Testis (tissue), 2 donors: ENCODE measurements at regions not wholly inside any gene's neighbourhood (a gene's known extent, or its start where the extent isn't known, plus 50 kb on each side); places are given as distances from the start of the nearest gene placed in this dataset.
"Not testable (repeated sequence)": the region's sequence is repeated elsewhere in the genome, so short reads cannot be mapped to it uniquely, and the experiment has no call there.

ENCODE experiments used
- DNase-seq: peaks from one replicate; pipeline ENCODE4 v3.0.0-alpha.2; 2019
- H3K27ac ChIP-seq, 2 donors: fragments of 200-600 bp; sonication (generic); one replicate each; pipeline ENCODE4 v1.5.1; 2019
- H3K27me3 ChIP-seq: fragments of 200-600 bp; sonication (generic); one replicate; pipeline ENCODE4 v1.5.1; 2019
- H3K36me3 ChIP-seq: fragments of 200-600 bp; sonication (generic); one replicate; pipeline ENCODE4 v1.5.1; 2017; ENCODE audit warnings: low read depth; ENCODE audit errors: missing control alignments
- H3K4me1 ChIP-seq: fragments of 200-600 bp; sonication (generic); one replicate; pipeline ENCODE4 v1.5.1; 2019
- H3K4me3 ChIP-seq, 2 donors: fragments of 200-600 bp; sonication (generic); one replicate each; pipeline ENCODE4 v1.5.1; 2017 to 2019
- H3K9me3 ChIP-seq: fragments of 200-600 bp; sonication (generic); one replicate; pipeline ENCODE4 v1.5.1; 2017
- CTCF ChIP-seq, 3 experiments: fragments of 450-650 bp in 2 of 3; fragments of 200-600 bp in 1 of 3; sonication (generic) in 1 of 3; IDR thresholded peaks; one replicate each; pipeline ENCODE4 v1.5.1; 2016 to 2019; ENCODE audit warnings: antibody characterized with exemption in 3 of 3, mild to moderate bottlenecking in 2 of 3, moderate library complexity in 1 of 3
- POLR2A ChIP-seq: fragments of 450-650 bp; IDR thresholded peaks from one replicate; pipeline ENCODE4 v1.6.1; 2017; ENCODE audit warnings: antibody characterized with exemption, mild to moderate bottlenecking, moderate library complexity
- WGBS, 2 donors: methylation state at CpG; one replicate each; pipeline ENCODE4 v1.1.5; 2018; 5-methylcytosine and 5-hydroxymethylcytosine counted together
- intact Hi-C: fragments of 100-400 bp; cut with DNase I; formaldehyde crosslinking; loops from one replicate; pipeline ENCODE4 v1.15.1; 2023; ENCODE audit warnings: low total_unique reads

GRCh38 chrX:117834076-117834475 lies 282.5 kb downstream of the KLHL13 start:
- intact Hi-C loops = no loop called here
- 100% methylated on average over 1 of the region's 1 CpG for WGBS, 2 donors

GRCh38 chrX:117821472-117821871 lies 295.1 kb downstream of the KLHL13 start:
- H3K9me3 ChIP-seq, H3K27ac ChIP-seq, H3K4me3 ChIP-seq, H3K4me1 ChIP-seq, intact Hi-C loops, H3K27me3 ChIP-seq, H3K36me3 ChIP-seq, DNase-seq: not testable (repeated sequence)

More at GRCh38 chrX:117834076-117834475, 282.5 kb downstream of the KLHL13 start:
- Histone ChIP-seq H3K36me3 (no peaks in the 10 kb centered on the region), H3K4me3 (no peak overlapping the region), H3K4me1 (no peaks in the 10 kb centered on the region), H3K27me3 (no peaks in the 10 kb centered on the region), H3K9me3 (no peaks in the 10 kb centered on the region), H3K27ac (no peak overlapping the region)
- no peak for DNase-seq
- TF ChIP-seq CTCF (IDR thresholded peaks at IDR 0.05) (no peak), POLR2A (no peak)

- intact Hi-C loops = no loop called here
- 71 to 73% methylated on average over 3 of the region's 3 CpGs for WGBS, 2 donors
- TF ChIP-seq CTCF (IDR thresholded peaks at IDR 0.05) = no peak
- TF ChIP-seq POLR2A = no peak
- Histone ChIP-seq H3K9me3 (no peaks in the 10 kb centered on the region), H3K36me3 (no peaks in the 10 kb centered on the region), H3K4me3 (no peak overlapping the region), H3K4me1 (no peaks in the 10 kb centered on the region), H3K27me3 (no peaks in the 10 kb centered on the region), H3K27ac (no peak overlapping the region)
- DNase-seq = no peak
These were observed 308.2 kb downstream of the KLHL13 start for GRCh38 chrX:117808426-117808825.

- Histone ChIP-seq H3K9me3 (no peaks in the 10 kb centered on the region), H3K36me3 (no peaks in the 10 kb centered on the region), H3K27ac (no peak overlapping the region), H3K27me3 (no peaks in the 10 kb centered on the region), H3K4me3 (no peak overlapping the region), H3K4me1 (no peaks in the 10 kb centered on the region)
- intact Hi-C loops = no loop called here
- DNase-seq = no peak
- TF ChIP-seq POLR2A (no peak), CTCF (IDR thresholded peaks at IDR 0.05) (no peak)
- 86 to 89% methylated on average over 1 of the region's 1 CpG for WGBS, 2 donors
These were observed 313.1 kb downstream of the KLHL13 start for GRCh38 chrX:117803463-117803862.

GRCh38 chrX:117788339-117788738 lies 328.3 kb downstream of the KLHL13 start:
- H3K36me3 ChIP-seq = no peaks in the 10 kb centered on the region
- no peaks in the 10 kb centered on the region for H3K9me3 ChIP-seq
- TF ChIP-seq POLR2A (no peak), CTCF (IDR thresholded peaks at IDR 0.05) (no peak)
- WGBS, 2 donors = 68 to 81% methylated on average over 2 of the region's 2 CpGs
- no peak for DNase-seq
- no peak overlapping the region for H3K27ac ChIP-seq
- H3K27me3 ChIP-seq = no peaks in the 10 kb centered on the region
- H3K4me1 ChIP-seq = no peaks in the 10 kb centered on the region
- H3K4me3 ChIP-seq = no peak overlapping the region
- intact Hi-C loops = no loop called here
